A549 (cell line): ENCODE measurements at regions not wholly inside any gene's neighbourhood (a gene's known extent, or its start where the extent isn't known, plus 50 kb on each side); places are given as distances from the start of the nearest gene placed in this dataset.

ENCODE experiments used
- ATAC-seq, 2 experiments: fragments of 200-7000 bp in 1 of 2; fragments of >200 bp in 1 of 2; cut with Nextera tagmentation in 1 of 2; cut with Tn5 transposase in 1 of 2; 3 replicates each; pipeline versions ENCODE4 v1.8.0 to v1.9.1; 2018 to 2020; ENCODE audit warnings: mild to moderate bottlenecking in 1 of 2, moderate library complexity in 1 of 2
- CTCF ChIA-PET: fragments of 300-600 bp; sonication (Branson Sonifier 250); formaldehyde crosslinking; extraction: SDS; loops from one replicate; lab custom pipeline; 2021; ENCODE audit warnings: antibody characterized with exemption, inconsistent platforms; lab: Yijun Ruan, JAX
- POLR2A ChIA-PET: fragments of 350-600 bp; formaldehyde crosslinking; extraction: SDS; loops from one replicate; lab custom pipeline; 2021; ENCODE audit warnings: antibody characterized with exemption, inconsistent platforms; lab: Yijun Ruan, JAX
- DNase-seq, 2 experiments: peaks; one replicate each; pipeline versions ENCODE4 v3.0.0 to v3.0.0-alpha.2; 2011 to 2016; ENCODE audit warnings: low read depth in 1 of 2, low spot score in 1 of 2
- FAIRE-seq: peaks from 2 replicates; lab custom pipeline; 2011; peaks lifted over from hg19 to GRCh38; lab: Jason Lieb, UNC
- H3K27ac ChIP-seq, 2 experiments: fragments of >200 bp; sonication (Bioruptor Twin); formaldehyde crosslinking; 3 replicates each; pipeline ENCODE4 v1.5.1; 2016 to 2017
- H3K4me1 ChIP-seq: fragments of >200 bp; sonication (Bioruptor Twin); formaldehyde crosslinking; 3 replicates; pipeline ENCODE4 v1.6.1; 2016
- H3K4me2 ChIP-seq: fragments of >200 bp; sonication (Bioruptor Twin); formaldehyde crosslinking; 3 replicates; pipeline ENCODE4 v1.6.1; 2016
- H3K4me3 ChIP-seq: fragments of >200 bp; sonication (Bioruptor Twin); formaldehyde crosslinking; 3 replicates; pipeline ENCODE4 v1.5.1; 2016
- H3K9me3 ChIP-seq: fragments of >200 bp; sonication (Bioruptor Twin); formaldehyde crosslinking; 3 replicates; pipeline ENCODE4 v1.6.1; 2016
- CEBPB ChIP-seq, 2 experiments: fragments of >200 bp in 1 of 2; sonication (Bioruptor Twin) in 1 of 2; formaldehyde crosslinking in 1 of 2; IDR thresholded peaks; 2 replicates each; pipeline ENCODE4 v1.6.1; 2012 to 2016
- EHF ChIP-seq: fragments of 250-450 bp; sonication (Bioruptor Pico); IDR thresholded peaks from 2 replicates; pipeline ENCODE4 v1.5.0; 2020; ENCODE audit warnings: mild to moderate bottlenecking
- EHMT2 ChIP-seq: fragments of 200-600 bp; sonication (generic); IDR thresholded peaks from 2 replicates; pipeline ENCODE4 v1.6.1; 2016; ENCODE audit warnings: antibody characterized with exemption, low read depth, mild to moderate bottlenecking, moderate library complexity
- FOSB ChIP-seq: fragments of 250-450 bp; sonication (Bioruptor Pico); IDR thresholded peaks from 2 replicates; pipeline ENCODE4 v1.5.0; 2020; ENCODE audit warnings: mild to moderate bottlenecking, moderate library complexity
- GATA3 ChIP-seq: IDR thresholded peaks from 2 replicates; pipeline ENCODE4 v1.6.1; 2012; ENCODE audit warnings: borderline replicate concordance
- HEYL ChIP-seq: fragments of 250-450 bp; sonication (Bioruptor Pico); IDR thresholded peaks from 2 replicates; pipeline ENCODE4 v1.8.0; 2021; ENCODE audit warnings: mild to moderate bottlenecking, moderate library complexity
- HOXA7 ChIP-seq: fragments of 250-450 bp; sonication (Bioruptor Pico); IDR thresholded peaks from 2 replicates; pipeline ENCODE4 v1.5.0; 2020; ENCODE audit warnings: mild to moderate bottlenecking, moderate library complexity
- HOXB5 ChIP-seq: fragments of 250-450 bp; sonication (Bioruptor Pico); IDR thresholded peaks from 2 replicates; pipeline ENCODE4 v1.5.0; 2020; ENCODE audit warnings: mild to moderate bottlenecking, moderate library complexity
- JUN ChIP-seq, 2 experiments: fragments of >200 bp; sonication (Bioruptor Twin); formaldehyde crosslinking; IDR thresholded peaks; 2 replicates in 1 of 2; 3 replicates in 1 of 2; pipeline ENCODE4 v1.6.1; 2016 to 2017
- JUNB ChIP-seq: fragments of >200 bp; sonication (Bioruptor Twin); formaldehyde crosslinking; IDR thresholded peaks from 2 replicates; pipeline ENCODE4 v1.6.1; 2016
- MAZ ChIP-seq: fragments of 150-350 bp; IDR thresholded peaks from 2 replicates; pipeline ENCODE4 v1.6.1; 2014; ENCODE audit warnings: antibody characterized with exemption, low read depth, low read length, borderline replicate concordance
- NFE2L2 ChIP-seq: fragments of 150-350 bp; conservative IDR thresholded peaks from 2 replicates; pipeline ENCODE4 v1.6.1; 2014; ENCODE audit warnings: low read length
- PHF8 ChIP-seq: fragments of 200-600 bp; sonication (generic); IDR thresholded peaks from 2 replicates; pipeline ENCODE4 v1.6.1; 2016; ENCODE audit warnings: low read depth, mild to moderate bottlenecking, antibody characterized with exemption, moderate library complexity, borderline replicate concordance
- POLR2A ChIP-seq: IDR thresholded peaks from 2 replicates; pipeline ENCODE4 v1.6.1; 2012; ENCODE audit warnings: mild to moderate bottlenecking, low read length
- RAD21 ChIP-seq, 2 experiments: fragments of >200 bp in 1 of 2; sonication (Bioruptor Twin) in 1 of 2; formaldehyde crosslinking in 1 of 2; IDR thresholded peaks in 1 of 2; conservative IDR thresholded peaks in 1 of 2; 2 replicates in 1 of 2; 3 replicates in 1 of 2; pipeline ENCODE4 v1.6.1; 2012 to 2018; ENCODE audit warnings: inconsistent platforms in 1 of 2
- RARB ChIP-seq: fragments of 250-450 bp; sonication (Bioruptor Pico); IDR thresholded peaks from 2 replicates; pipeline ENCODE4 v1.8.0; 2021; ENCODE audit warnings: mild to moderate bottlenecking, moderate library complexity
- RCOR1 ChIP-seq: fragments of 150-350 bp; IDR thresholded peaks from 2 replicates; pipeline ENCODE4 v1.6.1; 2014; ENCODE audit warnings: antibody characterized with exemption, low read length, low read depth
- RFX5 ChIP-seq: fragments of 450-650 bp; IDR thresholded peaks from 2 replicates; pipeline ENCODE4 v1.7.1; 2014; ENCODE audit warnings: antibody characterized with exemption, mild to moderate bottlenecking, moderate library complexity
- SMC3 ChIP-seq: fragments of >200 bp; sonication (Bioruptor Twin); formaldehyde crosslinking; IDR thresholded peaks from 3 replicates; pipeline ENCODE4 v1.6.1; 2018; ENCODE audit warnings: inconsistent platforms
- ZC3H11A ChIP-seq: fragments of 450-650 bp; IDR thresholded peaks from 2 replicates; pipeline ENCODE4 v1.6.1; 2014; ENCODE audit warnings: antibody characterized with exemption, mild to moderate bottlenecking
- ZFP36 ChIP-seq: fragments of 450-650 bp; IDR thresholded peaks from 2 replicates; pipeline ENCODE4 v1.6.1; 2014; ENCODE audit warnings: borderline replicate concordance; ENCODE audit not compliant: partially characterized antibody
- ZNF302 ChIP-seq: fragments of 250-450 bp; sonication (Bioruptor Pico); IDR thresholded peaks from 2 replicates; pipeline ENCODE4 v1.9.0; 2021; ENCODE audit warnings: inconsistent platforms, mild to moderate bottlenecking, moderate library complexity
- WGBS: methylation state at CpG from one replicate; pipeline ENCODE4 v1.1.6; 2017; ENCODE audit errors: missing lambda C conversion rate; 5-methylcytosine and 5-hydroxymethylcytosine counted together
- TF ChIP-seq, protein P1 (sequence below): IDR thresholded peaks from 2 replicates; pipeline ENCODE4 v1.6.1; 2012
- TF ChIP-seq, protein P2 (sequence below): fragments of 450-650 bp; IDR thresholded peaks from 2 replicates; pipeline ENCODE4 v1.6.1; 2014; ENCODE audit warnings: antibody characterized with exemption
- TF ChIP-seq, protein P3 (sequence below): fragments of 250-450 bp; sonication (Bioruptor Pico); IDR thresholded peaks from 2 replicates; pipeline ENCODE4 v1.5.0; 2020; ENCODE audit warnings: low read depth, mild to moderate bottlenecking, moderate library complexity
- TF ChIP-seq, protein P4 (sequence below): fragments of >200 bp; sonication (Bioruptor Twin); formaldehyde crosslinking; IDR thresholded peaks from 2 replicates; pipeline ENCODE4 v1.6.1; 2016
- TF ChIP-seq, protein P5 (sequence below): IDR thresholded peaks from 2 replicates; pipeline ENCODE4 v1.6.1; 2012
- TF ChIP-seq, protein P6 (sequence below): fragments of 250-450 bp; sonication (Bioruptor Pico); IDR thresholded peaks from 2 replicates; pipeline ENCODE4 v1.5.0; 2021; ENCODE audit warnings: mild to moderate bottlenecking, moderate library complexity, borderline replicate concordance

DNA sequence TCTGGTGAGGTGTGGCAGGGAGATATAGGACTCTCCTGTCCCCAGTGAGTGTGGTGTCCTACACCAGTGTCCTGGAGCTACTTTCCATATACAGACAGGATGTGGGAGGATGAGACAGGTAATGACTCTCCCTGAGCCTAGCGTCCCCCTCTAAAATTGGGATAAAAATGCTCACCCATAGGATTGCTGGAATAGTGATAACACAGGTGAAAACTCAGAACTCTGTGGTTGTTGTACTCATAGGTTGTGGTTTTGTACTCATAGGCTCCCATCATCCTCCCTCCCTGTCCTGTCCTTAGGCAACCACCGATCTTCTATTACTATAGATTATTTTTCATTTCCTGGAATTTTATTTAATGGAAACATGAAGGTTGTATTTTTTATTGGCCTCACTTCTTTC, 60.7 kb upstream of the NXF3 start:
- Histone ChIP-seq H3K4me1 (peaks cover 19% of the 10 kb centered on the region), H3K27ac (peak overlapping the region; percentile 19 to 40; a peak in 1 of 6 replicates), H3K4me3 (no peak overlapping the region), H3K9me3 (no peaks in the 10 kb centered on the region), H3K4me2 (no peak overlapping the region)
- POLR2A ChIA-PET, result no interaction called here
- 73% methylated on average over 2 of the region's 2 CpGs for WGBS
- FAIRE-seq, result peak; percentile 32
- CTCF ChIA-PET, result no interaction called here
- no peak for DNase-seq
- no peak for ATAC-seq
- TF ChIP-seq, protein P1, sequence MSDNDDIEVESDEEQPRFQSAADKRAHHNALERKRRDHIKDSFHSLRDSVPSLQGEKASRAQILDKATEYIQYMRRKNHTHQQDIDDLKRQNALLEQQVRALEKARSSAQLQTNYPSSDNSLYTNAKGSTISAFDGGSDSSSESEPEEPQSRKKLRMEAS, result no peak
- no peak for TF ChIP-seq RFX5
- TF ChIP-seq, protein P2, sequence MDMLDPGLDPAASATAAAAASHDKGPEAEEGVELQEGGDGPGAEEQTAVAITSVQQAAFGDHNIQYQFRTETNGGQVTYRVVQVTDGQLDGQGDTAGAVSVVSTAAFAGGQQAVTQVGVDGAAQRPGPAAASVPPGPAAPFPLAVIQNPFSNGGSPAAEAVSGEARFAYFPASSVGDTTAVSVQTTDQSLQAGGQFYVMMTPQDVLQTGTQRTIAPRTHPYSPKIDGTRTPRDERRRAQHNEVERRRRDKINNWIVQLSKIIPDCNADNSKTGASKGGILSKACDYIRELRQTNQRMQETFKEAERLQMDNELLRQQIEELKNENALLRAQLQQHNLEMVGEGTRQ, result no peak
- TF ChIP-seq EHF, result no peak
- TF ChIP-seq ZNF302, result no peak
- TF ChIP-seq, protein P3, sequence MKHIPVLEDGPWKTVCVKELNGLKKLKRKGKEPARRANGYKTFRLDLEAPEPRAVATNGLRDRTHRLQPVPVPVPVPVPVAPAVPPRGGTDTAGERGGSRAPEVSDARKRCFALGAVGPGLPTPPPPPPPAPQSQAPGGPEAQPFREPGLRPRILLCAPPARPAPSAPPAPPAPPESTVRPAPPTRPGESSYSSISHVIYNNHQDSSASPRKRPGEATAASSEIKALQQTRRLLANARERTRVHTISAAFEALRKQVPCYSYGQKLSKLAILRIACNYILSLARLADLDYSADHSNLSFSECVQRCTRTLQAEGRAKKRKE, result no peak
- TF ChIP-seq RAD21 (conservative IDR thresholded peaks at IDR 0.05 in 1 of 2, IDR thresholded peaks at IDR 0.05 in 1 of 2), result no peak
- TF ChIP-seq, protein P4, sequence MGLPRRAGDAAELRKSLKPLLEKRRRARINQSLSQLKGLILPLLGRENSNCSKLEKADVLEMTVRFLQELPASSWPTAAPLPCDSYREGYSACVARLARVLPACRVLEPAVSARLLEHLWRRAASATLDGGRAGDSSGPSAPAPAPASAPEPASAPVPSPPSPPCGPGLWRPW, result no peak
- no peak for TF ChIP-seq GATA3
- no peak for TF ChIP-seq SMC3
- no peak for TF ChIP-seq HOXB5 (CRISPR knock-in tag)
- TF ChIP-seq POLR2A, result no peak
- no peak for TF ChIP-seq JUNB
- TF ChIP-seq NFE2L2, result no peak
- TF ChIP-seq HEYL, result no peak
- no peak for TF ChIP-seq RCOR1
- TF ChIP-seq ZFP36, result no peak
- TF ChIP-seq PHF8, result no peak
- TF ChIP-seq JUN (IDR thresholded peaks at IDR 0.05), result no peak
- TF ChIP-seq RARB (CRISPR knock-in tag), result no peak
- TF ChIP-seq, all 56 proteins: peak for 0

DNA sequence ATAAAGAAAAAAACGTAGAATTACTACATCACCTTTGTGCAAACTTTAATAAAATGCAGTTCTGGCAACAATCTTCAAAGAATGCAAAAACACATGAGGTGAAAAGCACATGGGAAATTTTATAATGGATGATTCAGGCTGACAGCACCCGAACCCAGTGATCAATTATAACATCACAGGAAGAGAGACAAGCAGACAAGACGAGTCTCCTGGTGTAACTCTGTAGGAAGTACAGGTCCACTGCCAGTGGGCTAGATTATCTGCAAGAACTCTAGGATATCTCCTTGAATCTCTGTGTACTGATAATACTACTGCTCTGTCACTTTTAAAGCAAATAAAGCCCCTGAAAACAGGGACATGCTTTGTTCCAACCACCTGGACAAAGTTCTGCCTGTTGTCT, 58.9 kb upstream of the NXF3 start:
- ChIA-PET CTCF (no interaction called here), POLR2A (interaction anchor here (0.5 kb wide), 1 partner anchor 223 kb away, joined by 4 read pairs; no protein-coding TSS in a partner anchor)
- Histone ChIP-seq H3K4me1 (peaks cover 13% of the 10 kb centered on the region), H3K9me3 (no peaks in the 10 kb centered on the region), H3K4me3 (no peak overlapping the region), H3K4me2 (peak overlapping the region; percentile 52), H3K27ac (peak overlapping the region in 1 of 2 experiments; percentile 71; a peak in 3 of 6 replicates)
- ATAC-seq (peak; percentile 74 to 83), FAIRE-seq (no peak), DNase-seq (no peak)
- WGBS, result 6% methylated on average over 3 of the region's 3 CpGs
- no peak for TF ChIP-seq FOSB
- no peak for TF ChIP-seq SMC3
- TF ChIP-seq, protein P5, sequence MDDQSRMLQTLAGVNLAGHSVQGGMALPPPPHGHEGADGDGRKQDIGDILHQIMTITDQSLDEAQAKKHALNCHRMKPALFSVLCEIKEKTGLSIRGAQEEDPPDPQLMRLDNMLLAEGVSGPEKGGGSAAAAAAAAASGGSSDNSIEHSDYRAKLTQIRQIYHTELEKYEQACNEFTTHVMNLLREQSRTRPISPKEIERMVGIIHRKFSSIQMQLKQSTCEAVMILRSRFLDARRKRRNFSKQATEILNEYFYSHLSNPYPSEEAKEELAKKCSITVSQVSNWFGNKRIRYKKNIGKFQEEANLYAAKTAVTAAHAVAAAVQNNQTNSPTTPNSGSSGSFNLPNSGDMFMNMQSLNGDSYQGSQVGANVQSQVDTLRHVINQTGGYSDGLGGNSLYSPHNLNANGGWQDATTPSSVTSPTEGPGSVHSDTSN, result no peak
- TF ChIP-seq MAZ, result no peak
- no peak for TF ChIP-seq EHMT2
- TF ChIP-seq RCOR1, result no peak
- TF ChIP-seq, protein P6, sequence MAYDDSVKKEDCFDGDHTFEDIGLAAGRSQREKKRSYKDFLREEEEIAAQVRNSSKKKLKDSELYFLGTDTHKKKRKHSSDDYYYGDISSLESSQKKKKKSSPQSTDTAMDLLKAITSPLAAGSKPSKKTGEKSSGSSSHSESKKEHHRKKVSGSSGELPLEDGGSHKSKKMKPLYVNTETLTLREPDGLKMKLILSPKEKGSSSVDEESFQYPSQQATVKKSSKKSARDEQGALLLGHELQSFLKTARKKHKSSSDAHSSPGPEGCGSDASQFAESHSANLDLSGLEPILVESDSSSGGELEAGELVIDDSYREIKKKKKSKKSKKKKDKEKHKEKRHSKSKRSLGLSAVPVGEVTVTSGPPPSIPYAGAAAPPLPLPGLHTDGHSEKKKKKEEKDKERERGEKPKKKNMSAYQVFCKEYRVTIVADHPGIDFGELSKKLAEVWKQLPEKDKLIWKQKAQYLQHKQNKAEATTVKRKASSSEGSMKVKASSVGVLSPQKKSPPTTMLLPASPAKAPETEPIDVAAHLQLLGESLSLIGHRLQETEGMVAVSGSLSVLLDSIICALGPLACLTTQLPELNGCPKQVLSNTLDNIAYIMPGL (CRISPR knock-in tag), result no peak
- no peak for TF ChIP-seq JUN (IDR thresholded peaks at IDR 0.05)
- TF ChIP-seq, protein P4, result no peak
- TF ChIP-seq PHF8, result no peak
- TF ChIP-seq, protein P2, result no peak
- TF ChIP-seq HOXA7 (CRISPR knock-in tag), result no peak
- TF ChIP-seq ZNF302, result no peak
- TF ChIP-seq ZC3H11A, result no peak
- no peak for TF ChIP-seq CEBPB (IDR thresholded peaks at IDR 0.05)
- TF ChIP-seq EHF, result no peak
